ENCODE measurements at regions not wholly inside any gene's neighbourhood (a gene's known extent, or its start where the extent isn't known, plus 50 kb on each side); places are given as distances from the start of the nearest gene placed in this dataset.

GRCh38 chr16:73813527-73813926 lies 483.1 kb upstream of the PSMD7 start:
- WGBS, 2 experiments (ENCODE audit: extremely low coverage in 2 of 2, insufficient read length in 1 of 2) = no CpG with 5 or more reads among the region's 7 CpGs
- in situ Hi-C loops (cut with MboI; ENCODE audit: low sequenced_read_pairs) = no loop called here

More at GRCh38 chr16:73813527-73813926, 483.1 kb upstream of the PSMD7 start:
- H2AK5ac ChIP-seq (ENCODE audit: low read depth, low read length) = no peak overlapping the region
- H2AFZ ChIP-seq (replicated peaks; ENCODE audit: low read length, poor library complexity) = no peak overlapping the region
- no peak overlapping the region for H4K8ac ChIP-seq (ENCODE audit: low read depth in 2 of 2, low read length in 2 of 2)
- dilution Hi-C loops (cut with HindIII; ENCODE audit: low sequenced_read_pairs, unreplicated experiment) = no loop called here
- H3K4ac ChIP-seq (ENCODE audit: low read depth, low read length) = no peak overlapping the region
- H2AK9ac ChIP-seq (replicated peaks; ENCODE audit: low read depth, low read length, poor library complexity) = no peak overlapping the region
- no peak overlapping the region for H3K9ac ChIP-seq (ENCODE audit: low read depth, low read length)
- peaks cover 4% of the 10 kb centered on the region; the same call in 1 of the 2 replicates for H3K9me3 ChIP-seq (ENCODE audit: control insufficient read depth, insufficient read depth, low read length)
- no peak overlapping the region for H3K14ac ChIP-seq (replicated peaks; ENCODE audit: low read depth, low read length)
- ChIA-PET POLR2A (ENCODE audit: unreplicated experiment) (no interaction called here), CTCF (no interaction called here)
- H3K4me2 ChIP-seq (ENCODE audit: low read depth, low read length) = no peak overlapping the region
- H3K27me3 ChIP-seq (ENCODE audit: control insufficient read depth, insufficient read depth, low read length) = no peaks in the 10 kb centered on the region
- H4K91ac ChIP-seq (ENCODE audit: insufficient read depth, low read depth, low read length) = no peak overlapping the region
- no peaks in the 10 kb centered on the region for H3K79me1 ChIP-seq (ENCODE audit: low read depth in 1 of 2, low read length in 2 of 2)
- H4K5ac ChIP-seq (ENCODE audit: low read depth, low read length) = no peak overlapping the region
- BruUV-seq (replicated peaks) = no TSS peak
- H3K36me3 ChIP-seq (ENCODE audit: control insufficient read depth, insufficient read depth, low read length) = no peaks in the 10 kb centered on the region
- H3K4me1 ChIP-seq (ENCODE audit: control insufficient read depth, insufficient read depth, low read length) = no peaks in the 10 kb centered on the region
- no peak overlapping the region for H3K18ac ChIP-seq (ENCODE audit: low read depth, low read length)
- intact Hi-C loops (cut with micrococcal nuclease) = no loop called here
- no peak overlapping the region for H2BK5ac ChIP-seq (ENCODE audit: low read depth, low read length, poor library complexity, severe bottlenecking)
- no peak for DNase-seq
- no peak overlapping the region for H3K27ac ChIP-seq (ENCODE audit: insufficient read depth, low read length)
- ATAC-seq (ENCODE audit: low read depth) = no peak
- no peak overlapping the region for H2BK20ac ChIP-seq (ENCODE audit: low read depth, low read length)
- H3K4me3 ChIP-seq (ENCODE audit: insufficient read depth, low read depth, low read length) = no peak overlapping the region
- TF ChIP-seq MXI1 (IDR thresholded peaks at IDR 0.05; ENCODE audit: borderline replicate concordance, low read depth, low read length) = no peak
- TF ChIP-seq MAFK (IDR thresholded peaks at IDR 0.05; ENCODE audit: low read depth, low read length) = no peak
- TF ChIP-seq RAD21 (IDR thresholded peaks at IDR 0.05; ENCODE audit: low read length) = no peak
- TF ChIP-seq ELK1 (IDR thresholded peaks at IDR 0.05; ENCODE audit: borderline replicate concordance, low read depth, low read length) = no peak
- TF ChIP-seq FOS (IDR thresholded peaks at IDR 0.05; ENCODE audit: low read depth, low read length) = no peak
- TF ChIP-seq USF2 (IDR thresholded peaks at IDR 0.05; ENCODE audit: low read depth, low read length) = no peak
- TF ChIP-seq MAZ (IDR thresholded peaks at IDR 0.05; ENCODE audit: borderline replicate concordance, low read depth, low read length) = no peak
- no peak for TF ChIP-seq RCOR1 (IDR thresholded peaks at IDR 0.05; ENCODE audit: insufficient replicate concordance, low read length)
- TF ChIP-seq BHLHE40 (IDR thresholded peaks at IDR 0.05; ENCODE audit: low read depth, low read length) = no peak
- no peak for TF ChIP-seq POLR2A (IDR thresholded peaks at IDR 0.05; ENCODE audit: low read depth, low read length)
- TF ChIP-seq RFX5 (IDR thresholded peaks at IDR 0.05; ENCODE audit: low read depth, low read length) = no peak
- no peak for TF ChIP-seq CEBPB (IDR thresholded peaks at IDR 0.05; ENCODE audit: low read depth, low read length)
- TF ChIP-seq, protein P1, sequence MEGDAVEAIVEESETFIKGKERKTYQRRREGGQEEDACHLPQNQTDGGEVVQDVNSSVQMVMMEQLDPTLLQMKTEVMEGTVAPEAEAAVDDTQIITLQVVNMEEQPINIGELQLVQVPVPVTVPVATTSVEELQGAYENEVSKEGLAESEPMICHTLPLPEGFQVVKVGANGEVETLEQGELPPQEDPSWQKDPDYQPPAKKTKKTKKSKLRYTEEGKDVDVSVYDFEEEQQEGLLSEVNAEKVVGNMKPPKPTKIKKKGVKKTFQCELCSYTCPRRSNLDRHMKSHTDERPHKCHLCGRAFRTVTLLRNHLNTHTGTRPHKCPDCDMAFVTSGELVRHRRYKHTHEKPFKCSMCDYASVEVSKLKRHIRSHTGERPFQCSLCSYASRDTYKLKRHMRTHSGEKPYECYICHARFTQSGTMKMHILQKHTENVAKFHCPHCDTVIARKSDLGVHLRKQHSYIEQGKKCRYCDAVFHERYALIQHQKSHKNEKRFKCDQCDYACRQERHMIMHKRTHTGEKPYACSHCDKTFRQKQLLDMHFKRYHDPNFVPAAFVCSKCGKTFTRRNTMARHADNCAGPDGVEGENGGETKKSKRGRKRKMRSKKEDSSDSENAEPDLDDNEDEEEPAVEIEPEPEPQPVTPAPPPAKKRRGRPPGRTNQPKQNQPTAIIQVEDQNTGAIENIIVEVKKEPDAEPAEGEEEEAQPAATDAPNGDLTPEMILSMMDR (conservative IDR thresholded peaks at IDR 0.05; ENCODE audit: low read depth, low read length) = no peak
- no peak for TF ChIP-seq NFE2L2 (IDR thresholded peaks at IDR 0.05; ENCODE audit: low read depth, low read length)
- no peak for TF ChIP-seq SMC3 (IDR thresholded peaks at IDR 0.05; ENCODE audit: low read depth, low read length)
- no peak for TF ChIP-seq CHD1 (IDR thresholded peaks at IDR 0.05; ENCODE audit: low read depth, low read length)
- H2BK15ac ChIP-seq (ENCODE audit: low read depth, low read length) = no peak overlapping the region
- no peaks in the 10 kb centered on the region for H3K9me1 ChIP-seq (ENCODE audit: insufficient read depth, low read length)
- no peak overlapping the region for H2BK120ac ChIP-seq (ENCODE audit: low read depth, low read length)
- H4K20me1 ChIP-seq (ENCODE audit: insufficient read depth, low read length) = no peaks in the 10 kb centered on the region
- no peak overlapping the region for H3K56ac ChIP-seq (ENCODE audit: extremely low read depth, insufficient read depth, low read length)
- H3K23ac ChIP-seq (ENCODE audit: low read depth, low read length) = no peak overlapping the region
